ENCODE measurements at regions not wholly inside any gene's neighbourhood (a gene's known extent, or its start where the extent isn't known, plus 50 kb on each side); places are given as distances from the start of the nearest gene placed in this dataset.

GRCh38 chrX:45722471-45722870 lies 521.8 kb upstream of the DIPK2B start:
- Histone ChIP-seq H3K4me1 (ENCODE audit: control insufficient read depth, insufficient read depth, low read length) (no peaks in the 10 kb centered on the region), H3K27ac (ENCODE audit: low read length) (no peak overlapping the region)
- ATAC-seq = no peak

DNA sequence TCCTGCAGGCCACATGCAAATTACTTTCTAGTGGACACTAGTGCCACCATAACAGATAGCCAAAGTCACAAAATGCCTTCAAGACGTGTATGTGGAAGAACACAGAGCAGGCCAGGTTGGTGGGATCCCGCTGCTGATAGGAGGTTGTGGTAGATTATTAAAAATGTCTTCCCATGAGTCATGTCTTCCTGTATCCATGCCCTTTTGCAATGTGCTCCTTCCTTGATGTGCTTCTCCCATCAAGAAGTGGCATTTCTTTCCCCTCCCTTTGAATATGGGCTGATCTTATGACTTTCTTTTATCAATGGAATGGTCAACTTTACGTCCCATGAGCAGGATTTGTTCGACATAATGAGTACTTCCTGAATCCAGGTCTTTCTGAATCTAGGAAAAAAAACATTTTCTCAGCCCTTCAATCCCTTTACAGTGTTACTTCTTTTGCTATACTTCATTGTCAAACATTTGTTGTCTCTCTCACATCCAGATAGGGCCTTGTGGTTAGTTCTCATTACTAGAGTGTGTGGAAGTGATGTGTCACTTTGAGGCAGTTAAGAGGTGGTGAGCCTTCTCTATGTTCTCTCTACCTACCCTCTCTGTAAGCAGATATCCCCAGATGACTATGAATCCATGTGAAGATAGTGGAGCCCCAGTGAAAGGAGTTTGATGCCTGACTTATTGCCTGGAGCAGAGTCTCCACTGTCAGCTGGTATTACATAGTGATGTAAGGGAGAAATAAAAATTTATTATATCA lies 519.2 kb upstream of the DIPK2B start:
- BruUV-seq (replicated peaks) = no TSS peak
- ATAC-seq = no peak
- Histone ChIP-seq H3K9me3 (ENCODE audit: control insufficient read depth, insufficient read depth, low read depth, low read length) (no peaks in the 10 kb centered on the region), H3K4me1 (ENCODE audit: control insufficient read depth, insufficient read depth, low read length) (no peaks in the 10 kb centered on the region), H3K27me3 (ENCODE audit: control insufficient read depth, insufficient read depth, low read length) (no peaks in the 10 kb centered on the region), H3K27ac (ENCODE audit: low read length) (no peak overlapping the region), H3K4me3 (ENCODE audit: low read depth in 2 of 2, low read length in 2 of 2) (no peak overlapping the region), H3K36me3 (ENCODE audit: control insufficient read depth, insufficient read depth, low read length) (no peaks in the 10 kb centered on the region)
- ChIA-PET POLR2A (no interaction called here), CTCF (no interaction called here)
- DNase-seq (ENCODE audit: low read depth, low spot score) = no peak
- TF ChIP-seq, protein P1, sequence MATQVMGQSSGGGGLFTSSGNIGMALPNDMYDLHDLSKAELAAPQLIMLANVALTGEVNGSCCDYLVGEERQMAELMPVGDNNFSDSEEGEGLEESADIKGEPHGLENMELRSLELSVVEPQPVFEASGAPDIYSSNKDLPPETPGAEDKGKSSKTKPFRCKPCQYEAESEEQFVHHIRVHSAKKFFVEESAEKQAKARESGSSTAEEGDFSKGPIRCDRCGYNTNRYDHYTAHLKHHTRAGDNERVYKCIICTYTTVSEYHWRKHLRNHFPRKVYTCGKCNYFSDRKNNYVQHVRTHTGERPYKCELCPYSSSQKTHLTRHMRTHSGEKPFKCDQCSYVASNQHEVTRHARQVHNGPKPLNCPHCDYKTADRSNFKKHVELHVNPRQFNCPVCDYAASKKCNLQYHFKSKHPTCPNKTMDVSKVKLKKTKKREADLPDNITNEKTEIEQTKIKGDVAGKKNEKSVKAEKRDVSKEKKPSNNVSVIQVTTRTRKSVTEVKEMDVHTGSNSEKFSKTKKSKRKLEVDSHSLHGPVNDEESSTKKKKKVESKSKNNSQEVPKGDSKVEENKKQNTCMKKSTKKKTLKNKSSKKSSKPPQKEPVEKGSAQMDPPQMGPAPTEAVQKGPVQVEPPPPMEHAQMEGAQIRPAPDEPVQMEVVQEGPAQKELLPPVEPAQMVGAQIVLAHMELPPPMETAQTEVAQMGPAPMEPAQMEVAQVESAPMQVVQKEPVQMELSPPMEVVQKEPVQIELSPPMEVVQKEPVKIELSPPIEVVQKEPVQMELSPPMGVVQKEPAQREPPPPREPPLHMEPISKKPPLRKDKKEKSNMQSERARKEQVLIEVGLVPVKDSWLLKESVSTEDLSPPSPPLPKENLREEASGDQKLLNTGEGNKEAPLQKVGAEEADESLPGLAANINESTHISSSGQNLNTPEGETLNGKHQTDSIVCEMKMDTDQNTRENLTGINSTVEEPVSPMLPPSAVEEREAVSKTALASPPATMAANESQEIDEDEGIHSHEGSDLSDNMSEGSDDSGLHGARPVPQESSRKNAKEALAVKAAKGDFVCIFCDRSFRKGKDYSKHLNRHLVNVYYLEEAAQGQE (IDR thresholded peaks at IDR 0.05; ENCODE audit: insufficient read depth in 1 of 2, low read depth in 2 of 2, low read length in 1 of 2) = no peak
- TF ChIP-seq CTCF (IDR thresholded peaks at IDR 0.05) (no peak), POLR2AphosphoS5 (IDR thresholded peaks at IDR 0.05; ENCODE audit: low read depth, low read length) (no peak), SIN3A (IDR thresholded peaks at IDR 0.05; ENCODE audit: borderline replicate concordance, insufficient read depth, low read depth, low read length) (no peak), TCF7L2 (IDR thresholded peaks at IDR 0.05; ENCODE audit: low read depth, low read length) (no peak)
- intact Hi-C loops (cut with micrococcal nuclease; ENCODE audit: unreplicated experiment) = no loop called here
- in situ Hi-C loops (cut with HindIII; ENCODE audit: low pct_unique_long_range_greater_than_20kb, low sequenced_read_pairs) = no loop called here

More at GRCh38 chrX:45722471-45722870, 521.8 kb upstream of the DIPK2B start:
- CTCF ChIA-PET = no interaction called here
- no peaks in the 10 kb centered on the region for H3K36me3 ChIP-seq (ENCODE audit: control insufficient read depth, insufficient read depth, low read length)
- no peaks in the 10 kb centered on the region for H3K9me3 ChIP-seq (ENCODE audit: control insufficient read depth, insufficient read depth, low read depth, low read length)
- POLR2A ChIA-PET = no interaction called here
- no peak for DNase-seq (ENCODE audit: low read depth, low spot score)
- no peak for TF ChIP-seq POLR2AphosphoS5 (IDR thresholded peaks at IDR 0.05; ENCODE audit: low read depth, low read length)
- no peak for TF ChIP-seq SIN3A (IDR thresholded peaks at IDR 0.05; ENCODE audit: borderline replicate concordance, insufficient read depth, low read depth, low read length)
- no peak for TF ChIP-seq TCF7L2 (IDR thresholded peaks at IDR 0.05; ENCODE audit: low read depth, low read length)
- TF ChIP-seq, protein P1 (IDR thresholded peaks at IDR 0.05; ENCODE audit: insufficient read depth in 1 of 2, low read depth in 2 of 2, low read length in 1 of 2) = no peak
- no peak for TF ChIP-seq CTCF (IDR thresholded peaks at IDR 0.05)
- no peaks in the 10 kb centered on the region for H3K27me3 ChIP-seq (ENCODE audit: control insufficient read depth, insufficient read depth, low read length)
- intact Hi-C loops (cut with micrococcal nuclease; ENCODE audit: unreplicated experiment) = no loop called here
- no peak overlapping the region for H3K4me3 ChIP-seq (ENCODE audit: low read depth in 2 of 2, low read length in 2 of 2)
- no TSS peak for BruUV-seq (replicated peaks)
- in situ Hi-C loops (cut with HindIII; ENCODE audit: low pct_unique_long_range_greater_than_20kb, low sequenced_read_pairs) = no loop called here

Data from Panc1 (cell line).